ENCODE measurements at regions not wholly inside any gene's neighbourhood (a gene's known extent, or its start where the extent isn't known, plus 50 kb on each side); places are given as distances from the start of the nearest gene placed in this dataset.
"Not testable (repeated sequence)": the region's sequence is repeated elsewhere in the genome, so short reads cannot be mapped to it uniquely, and the experiment has no call there.

- no peaks in the 10 kb centered on the region for H3K4me1 Mint-ChIP-seq (ENCODE audit: low read depth)
- no peak overlapping the region for H3K4me3 Mint-ChIP-seq (ENCODE audit: unreplicated experiment)
- peaks cover 11% of the 10 kb centered on the region for H3K9me3 Mint-ChIP-seq (ENCODE audit: low read depth)
- no peak overlapping the region for H3K27ac Mint-ChIP-seq (ENCODE audit: unreplicated experiment)
- DNase-seq (ENCODE audit: low spot score): no peak
- TF ChIP-seq CTCF (IDR thresholded peaks at IDR 0.05): no peak
- H3K36me3 Mint-ChIP-seq (ENCODE audit: low read depth): peaks cover 2% of the 10 kb centered on the region
- H3K27me3 Mint-ChIP-seq (ENCODE audit: low read depth): no peaks in the 10 kb centered on the region
Observed at GRCh38 chr7:41559426-41559825, 143.5 kb downstream of the INHBA start.

DNA sequence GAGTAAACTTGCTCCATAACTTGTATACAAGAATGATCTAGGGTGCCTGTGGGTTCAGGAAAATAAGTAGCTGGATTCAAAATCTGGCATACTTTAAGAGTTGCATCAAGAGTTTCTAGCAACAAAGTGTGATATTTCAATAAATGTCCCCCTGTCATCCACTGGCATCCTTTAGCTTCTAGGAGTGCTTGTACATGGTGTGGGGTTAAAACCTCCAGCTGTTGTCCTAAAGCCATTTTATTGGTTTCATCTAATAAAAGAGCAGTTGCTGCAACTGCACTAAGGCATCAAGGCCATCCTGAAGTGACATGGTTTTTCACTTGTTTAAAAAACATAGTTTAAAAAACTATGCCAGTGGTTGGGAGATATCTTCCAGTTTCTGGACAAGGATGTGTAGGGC is 148.4 kb downstream of the INHBA start:
- H3K27me3 Mint-ChIP-seq (ENCODE audit: low read depth): no peaks in the 10 kb centered on the region
- no peak overlapping the region for H3K4me3 Mint-ChIP-seq (ENCODE audit: unreplicated experiment)
- no peaks in the 10 kb centered on the region for H3K4me1 Mint-ChIP-seq (ENCODE audit: low read depth)
- no peak overlapping the region for H3K27ac Mint-ChIP-seq (ENCODE audit: unreplicated experiment)
- H3K9me3 Mint-ChIP-seq (ENCODE audit: low read depth): peaks cover 20% of the 10 kb centered on the region
- no peak for DNase-seq (ENCODE audit: low spot score)
- no peak for TF ChIP-seq CTCF (IDR thresholded peaks at IDR 0.05)
- H3K36me3 Mint-ChIP-seq (ENCODE audit: low read depth): peaks cover 3% of the 10 kb centered on the region

- peaks cover 12% of the 10 kb centered on the region for H3K9me3 Mint-ChIP-seq (ENCODE audit: low read depth)
- not testable (repeated sequence) for H3K36me3 Mint-ChIP-seq (ENCODE audit: low read depth); DNase-seq (ENCODE audit: low spot score); H3K4me1 Mint-ChIP-seq (ENCODE audit: low read depth); H3K27ac Mint-ChIP-seq (ENCODE audit: unreplicated experiment); H3K4me3 Mint-ChIP-seq (ENCODE audit: unreplicated experiment); H3K27me3 Mint-ChIP-seq (ENCODE audit: low read depth)
Observed at GRCh38 chr7:41550046-41550445, 152.8 kb downstream of the INHBA start.

DNA sequence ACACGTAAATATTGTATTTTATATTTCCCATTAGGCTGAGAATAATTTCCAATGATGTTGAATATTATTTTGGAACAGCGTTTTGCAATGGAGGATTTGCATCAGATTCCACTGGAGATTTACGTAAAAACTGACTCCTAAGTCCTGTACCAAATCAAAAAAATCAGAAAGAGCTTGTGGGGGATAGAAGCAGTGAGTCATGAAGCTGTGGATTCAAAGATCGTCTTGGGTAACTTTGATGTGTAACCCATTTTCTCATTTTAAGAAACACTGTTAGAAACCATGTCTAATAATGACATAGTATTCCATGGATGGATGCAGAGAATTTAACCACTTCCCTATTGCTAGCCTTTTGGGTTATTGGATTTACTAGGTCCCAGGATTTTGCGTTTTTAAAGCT is 158.6 kb downstream of the INHBA start:
- peaks cover 7% of the 10 kb centered on the region for H3K4me1 Mint-ChIP-seq (ENCODE audit: low read depth)

DNA sequence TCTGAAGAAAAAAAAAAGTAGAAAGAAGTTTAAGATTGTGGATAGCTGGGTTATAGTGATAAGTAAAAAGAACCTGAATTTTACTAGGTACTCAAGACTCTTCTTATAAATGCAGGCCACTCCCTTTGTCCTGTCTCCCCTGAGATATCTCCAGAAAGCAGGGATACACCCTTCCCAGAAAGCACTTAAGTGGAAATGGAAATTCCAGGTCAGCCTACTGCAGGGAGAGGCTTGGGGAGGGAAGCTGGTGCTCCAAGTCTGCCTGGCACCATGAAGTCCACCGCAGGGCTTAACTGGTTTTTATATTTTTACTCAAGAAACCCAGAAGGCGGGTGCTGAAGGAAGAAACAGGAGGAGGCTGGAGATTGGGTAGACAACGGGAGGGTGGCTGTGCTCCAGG is 162.3 kb downstream of the INHBA start:
- H3K4me1 Mint-ChIP-seq (ENCODE audit: low read depth): peaks cover 11% of the 10 kb centered on the region
- DNase-seq (ENCODE audit: low spot score): no peak
- H3K27ac Mint-ChIP-seq (ENCODE audit: unreplicated experiment): no peak overlapping the region
- H3K9me3 Mint-ChIP-seq (ENCODE audit: low read depth): no peaks in the 10 kb centered on the region
- H3K27me3 Mint-ChIP-seq (ENCODE audit: low read depth): no peaks in the 10 kb centered on the region
- no peak for TF ChIP-seq CTCF (IDR thresholded peaks at IDR 0.05)
- no peaks in the 10 kb centered on the region for H3K36me3 Mint-ChIP-seq (ENCODE audit: low read depth)
- no peak overlapping the region for H3K4me3 Mint-ChIP-seq (ENCODE audit: unreplicated experiment)

More for the DNA sequence above, 158.6 kb downstream of the INHBA start:
- no peaks in the 10 kb centered on the region for H3K27me3 Mint-ChIP-seq (ENCODE audit: low read depth)
- H3K9me3 Mint-ChIP-seq (ENCODE audit: low read depth): no peaks in the 10 kb centered on the region
- TF ChIP-seq CTCF (IDR thresholded peaks at IDR 0.05): no peak
- no peak overlapping the region for H3K27ac Mint-ChIP-seq (ENCODE audit: unreplicated experiment)
- H3K4me3 Mint-ChIP-seq (ENCODE audit: unreplicated experiment): no peak overlapping the region
- DNase-seq (ENCODE audit: low spot score): no peak
- no peaks in the 10 kb centered on the region for H3K36me3 Mint-ChIP-seq (ENCODE audit: low read depth)

DNA sequence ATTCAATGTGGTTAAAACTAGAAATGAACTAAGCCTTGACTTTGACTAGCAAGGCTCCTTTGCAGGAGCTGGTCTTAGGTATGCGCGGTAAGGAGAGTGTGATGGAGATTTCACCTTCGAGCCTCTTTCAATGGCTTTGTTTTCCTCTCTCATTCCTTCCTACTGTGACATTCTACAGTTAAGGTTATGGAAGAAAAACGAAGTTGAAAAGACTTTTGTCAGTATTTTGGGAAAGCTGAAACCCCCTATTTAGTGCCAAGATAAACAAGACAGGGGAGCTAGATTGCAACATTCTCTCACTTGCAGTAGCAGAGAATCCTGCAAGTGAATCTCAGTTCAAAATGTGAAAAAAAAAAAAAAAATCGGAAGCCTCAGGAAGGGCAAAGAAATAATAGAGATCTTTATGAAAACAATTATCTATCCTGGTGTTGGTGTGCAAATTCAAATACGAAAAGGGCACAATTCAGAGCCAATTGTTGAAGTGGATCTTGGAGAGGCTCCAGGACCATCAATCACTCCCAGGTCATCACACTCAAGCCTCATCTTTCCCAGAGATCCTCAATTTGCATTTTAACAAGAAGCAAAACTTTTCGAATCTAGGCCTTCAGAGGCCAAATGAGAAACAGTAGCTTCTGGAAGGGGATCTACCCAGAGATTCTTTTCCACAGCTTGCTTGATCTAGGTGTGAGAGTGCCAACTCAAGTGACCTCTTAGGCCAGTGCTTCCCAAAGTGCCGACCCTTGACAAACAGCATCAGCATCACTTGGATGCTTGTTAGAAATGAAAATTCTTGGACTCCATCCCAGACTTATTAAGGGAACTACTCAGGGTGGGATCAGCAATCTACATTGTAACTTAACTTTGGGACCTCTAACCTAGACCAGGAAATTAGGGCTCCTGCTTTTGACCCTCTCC is 163.8 kb downstream of the INHBA start:
- H3K4me1 Mint-ChIP-seq (ENCODE audit: low read depth): peaks cover 11% of the 10 kb centered on the region
- TF ChIP-seq CTCF (IDR thresholded peaks at IDR 0.05): no peak
- peaks cover 3% of the 10 kb centered on the region for H3K36me3 Mint-ChIP-seq (ENCODE audit: low read depth)
- DNase-seq (ENCODE audit: low spot score): no peak
- H3K27ac Mint-ChIP-seq (ENCODE audit: unreplicated experiment): no peak overlapping the region
- H3K4me3 Mint-ChIP-seq (ENCODE audit: unreplicated experiment): no peak overlapping the region
- peaks cover 3% of the 10 kb centered on the region for H3K9me3 Mint-ChIP-seq (ENCODE audit: low read depth)
- no peaks in the 10 kb centered on the region for H3K27me3 Mint-ChIP-seq (ENCODE audit: low read depth)
